ENCODE measurements at regions not wholly inside any gene's neighbourhood (a gene's known extent, or its start where the extent isn't known, plus 50 kb on each side); places are given as distances from the start of the nearest gene placed in this dataset.

DNA sequence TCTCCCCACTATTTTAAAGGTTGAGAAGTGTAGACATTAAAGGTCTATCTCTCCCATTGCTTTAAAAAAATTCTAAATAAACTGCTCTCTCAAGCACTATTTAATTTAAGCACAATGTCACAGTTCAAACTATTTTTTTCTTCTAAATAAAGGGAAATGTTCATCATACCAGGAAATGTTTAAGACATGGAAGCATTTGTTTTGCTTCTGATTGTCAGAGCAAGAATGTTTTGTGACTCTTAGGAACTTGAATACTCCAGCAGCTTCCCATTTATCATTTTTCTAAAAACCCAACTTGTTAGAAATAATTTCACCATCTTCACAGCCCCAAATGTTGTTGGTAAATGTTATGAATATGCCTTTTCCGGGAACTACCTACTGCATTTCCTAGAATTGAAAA, 121.8 kb upstream of the NTF3 start:
- Histone ChIP-seq H3K36me3 (no peaks in the 10 kb centered on the region), H3K9me3 (no peaks in the 10 kb centered on the region), H3K4me3 (no peak overlapping the region), H3K27me3 (no peaks in the 10 kb centered on the region), H3K4me1 (no peaks in the 10 kb centered on the region), H3K27ac (no peak overlapping the region)
- intact Hi-C loops (cut with DNase I), result no loop called here
- no peak for DNase-seq (ENCODE audit: extremely low spot score in 2 of 2)
- no peak for TF ChIP-seq POLR2A (IDR thresholded peaks at IDR 0.05)
- TF ChIP-seq, protein P1, sequence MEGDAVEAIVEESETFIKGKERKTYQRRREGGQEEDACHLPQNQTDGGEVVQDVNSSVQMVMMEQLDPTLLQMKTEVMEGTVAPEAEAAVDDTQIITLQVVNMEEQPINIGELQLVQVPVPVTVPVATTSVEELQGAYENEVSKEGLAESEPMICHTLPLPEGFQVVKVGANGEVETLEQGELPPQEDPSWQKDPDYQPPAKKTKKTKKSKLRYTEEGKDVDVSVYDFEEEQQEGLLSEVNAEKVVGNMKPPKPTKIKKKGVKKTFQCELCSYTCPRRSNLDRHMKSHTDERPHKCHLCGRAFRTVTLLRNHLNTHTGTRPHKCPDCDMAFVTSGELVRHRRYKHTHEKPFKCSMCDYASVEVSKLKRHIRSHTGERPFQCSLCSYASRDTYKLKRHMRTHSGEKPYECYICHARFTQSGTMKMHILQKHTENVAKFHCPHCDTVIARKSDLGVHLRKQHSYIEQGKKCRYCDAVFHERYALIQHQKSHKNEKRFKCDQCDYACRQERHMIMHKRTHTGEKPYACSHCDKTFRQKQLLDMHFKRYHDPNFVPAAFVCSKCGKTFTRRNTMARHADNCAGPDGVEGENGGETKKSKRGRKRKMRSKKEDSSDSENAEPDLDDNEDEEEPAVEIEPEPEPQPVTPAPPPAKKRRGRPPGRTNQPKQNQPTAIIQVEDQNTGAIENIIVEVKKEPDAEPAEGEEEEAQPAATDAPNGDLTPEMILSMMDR (IDR thresholded peaks at IDR 0.05), result no peak

DNA sequence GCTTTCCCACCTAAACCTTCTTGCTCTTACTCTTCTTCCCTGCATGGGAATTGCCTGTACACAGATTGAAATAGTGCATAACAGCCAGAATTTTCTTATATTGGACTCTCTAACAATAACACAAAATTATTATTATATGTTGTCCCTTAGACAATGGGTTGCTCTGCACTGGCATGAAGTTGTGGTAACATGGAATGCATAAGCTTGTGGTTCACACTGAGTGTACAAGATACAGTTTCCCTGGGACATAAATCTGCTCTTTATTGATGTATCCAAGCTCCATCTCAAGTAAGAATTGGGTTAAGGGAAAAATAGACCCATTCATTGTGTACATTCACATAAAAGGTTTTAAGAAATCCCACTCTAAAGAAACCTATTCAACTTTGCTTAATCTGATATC, 114.4 kb upstream of the NTF3 start:
- Histone ChIP-seq H3K4me1 (no peaks in the 10 kb centered on the region), H3K36me3 (no peaks in the 10 kb centered on the region), H3K9me3 (no peaks in the 10 kb centered on the region), H3K4me3 (no peak overlapping the region), H3K27ac (no peak overlapping the region), H3K27me3 (no peaks in the 10 kb centered on the region)
- intact Hi-C loops (cut with DNase I), result no loop called here
- no peak for TF ChIP-seq POLR2A (IDR thresholded peaks at IDR 0.05)
- TF ChIP-seq POLR2AphosphoS5 (IDR thresholded peaks at IDR 0.05; ENCODE audit: insufficient read depth in 1 of 2, low read depth in 1 of 2), result no peak
- TF ChIP-seq, protein P1 (IDR thresholded peaks at IDR 0.05), result no peak
- DNase-seq (ENCODE audit: extremely low spot score in 2 of 2), result no peak

DNA sequence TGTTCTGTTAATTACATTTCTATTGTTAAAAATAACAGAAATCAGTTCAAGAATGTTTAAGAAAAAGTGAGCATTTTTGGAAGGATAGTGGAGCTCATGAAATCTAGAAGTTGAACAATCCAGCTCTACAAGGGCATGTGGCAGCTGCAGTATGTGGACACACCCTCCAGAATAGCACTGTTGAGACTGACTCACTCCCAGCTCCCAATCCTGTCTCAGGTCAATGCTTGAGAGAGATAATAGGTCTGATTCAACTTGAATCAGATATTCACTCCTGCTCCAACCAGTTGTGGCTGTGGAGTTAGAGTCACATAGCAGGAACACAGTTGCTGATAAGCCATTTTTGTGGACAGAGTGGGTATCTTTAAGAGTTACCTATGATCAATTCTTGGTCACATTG, 113.0 kb upstream of the NTF3 start:
- no peaks in the 10 kb centered on the region for H3K36me3 ChIP-seq
- intact Hi-C loops (cut with DNase I), result no loop called here
- no peak for TF ChIP-seq POLR2A (IDR thresholded peaks at IDR 0.05)
- TF ChIP-seq, protein P1 (IDR thresholded peaks at IDR 0.05), result no peak
- TF ChIP-seq POLR2AphosphoS5 (IDR thresholded peaks at IDR 0.05; ENCODE audit: insufficient read depth in 1 of 2, low read depth in 1 of 2), result peak in 1 of 2 donors; percentile 84
- H3K4me1 ChIP-seq, result no peaks in the 10 kb centered on the region
- H3K9me3 ChIP-seq, result no peaks in the 10 kb centered on the region
- H3K4me3 ChIP-seq, result no peak overlapping the region
- DNase-seq (ENCODE audit: extremely low spot score in 2 of 2), result no peak
- no peaks in the 10 kb centered on the region for H3K27me3 ChIP-seq
- H3K27ac ChIP-seq, result no peak overlapping the region

DNA sequence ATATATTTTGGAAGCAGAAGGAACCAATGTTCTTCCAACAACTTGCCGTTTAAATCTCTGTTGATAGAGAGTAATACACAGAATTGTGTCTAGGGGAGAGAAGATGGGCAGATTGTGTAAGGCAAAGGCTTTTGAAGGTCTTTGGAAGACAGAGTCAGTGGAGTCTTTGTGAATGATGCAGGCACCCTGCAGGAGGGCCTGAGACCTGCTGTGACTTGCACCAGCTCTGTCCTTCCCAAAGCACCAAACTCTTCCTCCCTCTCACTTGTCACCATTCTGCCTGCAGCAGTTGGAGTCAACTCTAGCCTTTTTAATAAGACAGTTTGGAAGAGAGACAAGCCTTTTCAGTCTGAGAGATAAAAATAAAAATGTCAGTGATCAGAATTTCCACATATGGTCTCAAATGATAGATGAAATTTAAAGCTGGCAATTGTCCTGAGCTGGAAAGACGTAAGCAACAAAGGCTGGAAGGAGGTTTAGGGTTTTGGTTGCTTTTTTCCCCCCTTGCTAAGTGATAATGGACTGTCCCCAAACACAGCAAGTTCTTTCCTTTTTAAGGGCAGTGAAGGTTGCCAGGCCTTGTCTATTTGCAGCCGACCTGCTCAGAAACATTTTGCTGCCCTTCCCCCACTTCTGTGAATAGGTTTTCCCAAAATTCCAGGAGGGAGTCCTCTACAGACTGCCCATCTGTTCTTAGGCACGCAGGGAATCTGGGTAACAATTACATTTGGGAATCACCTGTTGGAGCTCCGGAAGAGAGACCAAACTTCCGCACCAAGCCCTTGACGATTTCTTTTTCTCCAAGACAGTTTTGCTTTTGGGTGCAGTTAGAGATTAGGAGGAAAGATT, 103.0 kb upstream of the NTF3 start:
- Histone ChIP-seq H3K36me3 (no peaks in the 10 kb centered on the region), H3K9me3 (no peaks in the 10 kb centered on the region), H3K27ac (no peak overlapping the region), H3K27me3 (no peaks in the 10 kb centered on the region), H3K4me3 (no peak overlapping the region), H3K4me1 (no peaks in the 10 kb centered on the region)
- intact Hi-C loops (cut with DNase I), result no loop called here
- TF ChIP-seq POLR2A (IDR thresholded peaks at IDR 0.05), result no peak
- no peak for DNase-seq (ENCODE audit: extremely low spot score in 2 of 2)

DNA sequence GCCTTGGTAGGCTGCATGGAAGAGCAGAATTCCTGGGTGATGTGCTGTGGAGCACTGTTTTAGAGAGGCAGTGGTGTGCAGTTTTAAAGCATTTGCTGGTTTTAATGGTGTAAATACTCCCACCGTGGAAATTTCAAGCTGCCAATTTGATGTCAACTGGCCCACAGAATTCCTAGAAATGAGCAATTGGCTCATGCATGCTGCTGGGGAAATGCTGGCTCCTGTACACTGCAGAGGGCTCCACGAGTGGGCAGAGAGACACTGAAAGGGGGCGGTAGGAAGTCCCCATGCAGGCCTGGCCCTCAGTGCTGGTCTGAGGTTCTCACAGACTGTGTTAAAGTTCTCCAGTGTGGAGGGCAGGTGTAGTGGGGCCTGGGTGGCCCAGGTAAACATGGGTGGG, 99.4 kb upstream of the NTF3 start:
- intact Hi-C loops (cut with DNase I), result no loop called here
- no peaks in the 10 kb centered on the region for H3K27me3 ChIP-seq
- H3K4me1 ChIP-seq, result no peaks in the 10 kb centered on the region
- no peak overlapping the region for H3K4me3 ChIP-seq
- H3K27ac ChIP-seq, result no peak overlapping the region
- TF ChIP-seq POLR2AphosphoS5 (IDR thresholded peaks at IDR 0.05; ENCODE audit: insufficient read depth in 1 of 2, low read depth in 1 of 2), result no peak
- TF ChIP-seq, protein P1 (IDR thresholded peaks at IDR 0.05), result no peak
- TF ChIP-seq POLR2A (IDR thresholded peaks at IDR 0.05), result no peak
- no peaks in the 10 kb centered on the region for H3K9me3 ChIP-seq
- no peak for DNase-seq (ENCODE audit: extremely low spot score in 2 of 2)
- H3K36me3 ChIP-seq, result no peaks in the 10 kb centered on the region
